ENCODE measurements at regions not wholly inside any gene's neighbourhood (a gene's known extent, or its start where the extent isn't known, plus 50 kb on each side); places are given as distances from the start of the nearest gene placed in this dataset.

DNA sequence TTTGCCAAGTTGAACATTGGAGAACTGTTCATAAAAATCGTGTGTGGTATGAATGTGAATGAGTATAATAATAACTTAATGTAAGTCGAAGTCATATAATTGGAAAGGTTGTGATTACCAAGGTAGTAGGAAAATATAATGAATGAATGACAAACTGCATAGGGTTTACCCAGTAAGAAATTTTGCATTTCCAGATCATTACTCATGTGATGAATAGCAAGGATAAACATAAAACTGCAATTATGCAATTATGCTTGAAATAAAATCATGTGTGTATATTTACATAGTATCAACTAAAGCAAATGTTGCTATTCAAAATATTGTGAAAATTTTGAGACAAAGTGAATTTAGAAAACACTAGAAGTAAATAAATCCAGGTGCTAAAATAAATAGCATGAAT is 1108.7 kb upstream of the TMEFF2 start:
- TF ChIP-seq, protein P1, sequence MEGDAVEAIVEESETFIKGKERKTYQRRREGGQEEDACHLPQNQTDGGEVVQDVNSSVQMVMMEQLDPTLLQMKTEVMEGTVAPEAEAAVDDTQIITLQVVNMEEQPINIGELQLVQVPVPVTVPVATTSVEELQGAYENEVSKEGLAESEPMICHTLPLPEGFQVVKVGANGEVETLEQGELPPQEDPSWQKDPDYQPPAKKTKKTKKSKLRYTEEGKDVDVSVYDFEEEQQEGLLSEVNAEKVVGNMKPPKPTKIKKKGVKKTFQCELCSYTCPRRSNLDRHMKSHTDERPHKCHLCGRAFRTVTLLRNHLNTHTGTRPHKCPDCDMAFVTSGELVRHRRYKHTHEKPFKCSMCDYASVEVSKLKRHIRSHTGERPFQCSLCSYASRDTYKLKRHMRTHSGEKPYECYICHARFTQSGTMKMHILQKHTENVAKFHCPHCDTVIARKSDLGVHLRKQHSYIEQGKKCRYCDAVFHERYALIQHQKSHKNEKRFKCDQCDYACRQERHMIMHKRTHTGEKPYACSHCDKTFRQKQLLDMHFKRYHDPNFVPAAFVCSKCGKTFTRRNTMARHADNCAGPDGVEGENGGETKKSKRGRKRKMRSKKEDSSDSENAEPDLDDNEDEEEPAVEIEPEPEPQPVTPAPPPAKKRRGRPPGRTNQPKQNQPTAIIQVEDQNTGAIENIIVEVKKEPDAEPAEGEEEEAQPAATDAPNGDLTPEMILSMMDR (IDR thresholded peaks at IDR 0.05 in 4 of 5, conservative IDR thresholded peaks at IDR 0.05 in 1 of 5) = no peak
- no peak for TF ChIP-seq POLR2A (IDR thresholded peaks at IDR 0.05)
